ENCODE measurements at regions not wholly inside any gene's neighbourhood (a gene's known extent, or its start where the extent isn't known, plus 50 kb on each side); places are given as distances from the start of the nearest gene placed in this dataset.
"Not testable (repeated sequence)": the region's sequence is repeated elsewhere in the genome, so short reads cannot be mapped to it uniquely, and the experiment has no call there.

DNA sequence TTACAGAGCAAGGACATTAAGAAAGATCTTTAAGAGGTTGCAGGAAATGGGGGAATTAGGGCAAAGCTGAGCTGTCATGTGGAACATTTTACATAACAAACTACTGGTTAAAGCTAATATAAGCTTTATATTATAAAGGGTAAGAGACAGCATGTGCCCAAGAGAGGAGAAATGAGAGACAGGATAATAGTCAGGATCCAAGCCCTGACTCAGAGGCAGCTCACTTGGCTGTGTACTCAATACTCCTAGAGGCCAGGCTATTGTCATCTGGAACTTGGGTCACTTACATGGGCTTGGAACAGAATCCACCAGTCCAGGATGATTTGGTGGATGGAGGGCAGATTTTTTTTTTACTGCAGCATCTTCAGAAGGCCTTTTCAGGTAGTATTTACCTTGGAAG lies 418.6 kb upstream of the ZMIZ1 start:
- peak; percentile 21 for DNase-seq (ENCODE audit: low read depth)

- DNase-seq (ENCODE audit: low read depth) = no peak
These were observed 417.5 kb upstream of the ZMIZ1 start for GRCh38 chr10:78651287-78651686.

GRCh38 chr10:78653555-78653954 lies 415.2 kb upstream of the ZMIZ1 start:
- DNase-seq (ENCODE audit: low read depth) = no peak

DNA sequence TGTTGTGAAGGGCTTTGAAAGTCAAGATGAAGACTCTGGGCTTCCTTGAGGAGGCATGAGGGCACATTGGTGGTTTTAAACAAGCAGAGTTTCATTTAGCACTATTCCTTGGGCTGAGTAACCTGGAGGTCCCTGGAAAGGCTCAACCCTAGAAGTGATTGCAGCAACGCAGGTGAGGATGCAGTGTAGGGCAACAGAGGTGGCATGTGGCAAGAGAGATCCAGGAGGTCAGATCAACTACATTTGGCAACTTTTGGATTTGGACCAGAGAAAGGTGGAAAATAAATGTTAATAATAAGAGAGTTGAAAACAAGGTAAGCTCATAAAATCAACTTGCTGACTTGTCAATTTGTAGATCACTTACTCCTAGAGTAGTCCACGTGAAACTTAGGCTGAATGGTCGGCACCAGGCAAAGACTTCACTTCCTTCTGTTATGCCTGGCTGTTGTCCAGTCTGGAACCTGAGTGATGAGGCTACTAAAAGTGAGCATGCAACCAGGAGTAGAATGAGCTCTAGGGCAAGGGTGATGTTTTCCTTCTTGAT lies 414.6 kb upstream of the ZMIZ1 start:
- no peak for DNase-seq (ENCODE audit: low read depth)

GRCh38 chr10:78655979-78656378 lies 412.8 kb upstream of the ZMIZ1 start:
- DNase-seq (ENCODE audit: low read depth) = no peak

GRCh38 chr10:78656417-78657162 lies 412.2 kb upstream of the ZMIZ1 start:
- peak; percentile 81 for DNase-seq (ENCODE audit: low read depth)

- peak; percentile 38 for DNase-seq (ENCODE audit: low read depth)
These were observed 411.5 kb upstream of the ZMIZ1 start for GRCh38 chr10:78657163-78657861.

- DNase-seq (ENCODE audit: low read depth) = no peak
These were observed 411.0 kb upstream of the ZMIZ1 start for GRCh38 chr10:78657862-78658165.

DNA sequence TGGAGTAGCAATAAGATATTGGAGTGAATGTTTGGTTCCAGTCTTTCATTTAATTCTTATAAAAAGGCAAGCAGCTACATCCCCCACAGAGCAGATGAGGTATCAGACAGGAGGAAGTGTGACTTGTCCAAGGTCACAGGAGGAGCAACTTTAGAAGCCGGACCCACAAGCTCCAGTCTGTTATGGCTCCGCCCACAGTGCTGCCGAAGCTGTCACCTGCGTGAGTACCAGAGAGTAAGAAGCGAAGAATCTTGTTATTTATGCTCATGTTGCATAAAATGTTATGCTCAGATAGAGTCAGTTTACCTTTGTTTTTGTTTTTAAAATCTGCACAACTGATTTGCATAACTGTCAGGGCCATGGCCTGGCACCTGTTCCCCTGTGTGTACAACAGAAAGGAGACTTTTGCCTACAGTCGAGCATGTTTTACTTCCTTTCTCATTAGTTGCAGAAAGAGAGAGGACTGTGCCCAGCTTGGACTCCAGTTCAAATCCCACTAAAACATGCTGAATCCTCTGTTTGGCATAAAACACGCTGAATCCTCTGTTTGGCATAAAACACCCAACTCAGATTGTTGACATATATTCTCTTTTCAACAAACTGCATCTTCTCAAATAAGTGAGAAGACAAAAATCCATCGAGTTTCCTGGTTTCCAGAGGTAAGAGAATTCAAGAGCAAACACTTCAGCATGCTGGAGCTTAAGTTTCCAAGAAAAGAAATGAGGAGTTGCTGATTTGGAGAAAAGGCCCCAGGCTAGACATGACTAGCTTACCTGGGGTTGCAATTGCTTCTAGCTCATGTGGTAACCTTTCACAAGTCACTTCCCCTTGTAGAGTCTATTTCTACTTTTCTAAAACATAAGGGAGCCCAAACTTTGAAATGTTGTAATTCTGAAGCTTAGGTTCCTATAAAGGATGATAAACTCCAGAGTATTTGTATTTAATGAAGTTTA lies 409.8 kb upstream of the ZMIZ1 start:
- peak; percentile 23 for DNase-seq (ENCODE audit: low read depth)

DNA sequence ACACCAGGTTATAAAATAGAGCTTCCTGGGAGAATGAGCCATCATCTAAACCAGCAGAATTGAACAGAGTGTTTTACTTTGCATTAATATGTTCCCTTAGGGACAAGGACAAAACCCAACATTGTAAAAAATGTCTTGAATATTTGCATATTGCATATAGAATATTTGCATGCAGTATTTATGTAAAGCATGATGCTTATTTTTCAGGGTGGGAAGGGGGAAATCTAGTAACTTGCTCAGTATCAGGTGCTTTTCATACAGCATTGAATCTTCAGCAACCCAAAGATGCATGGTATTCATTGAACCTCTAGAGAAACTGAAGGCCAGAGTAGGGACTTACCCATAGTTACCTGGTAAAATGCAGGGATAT lies 409.2 kb upstream of the ZMIZ1 start:
- no peak for DNase-seq (ENCODE audit: low read depth)

GRCh38 chr10:78660446-78661106 lies 408.2 kb upstream of the ZMIZ1 start:
- no peak for DNase-seq (ENCODE audit: low read depth)

GRCh38 chr10:78663721-78664120 lies 405.0 kb upstream of the ZMIZ1 start:
- DNase-seq (ENCODE audit: low read depth) = no peak

- DNase-seq (ENCODE audit: low read depth) = peak; percentile 27
These were observed 403.7 kb upstream of the ZMIZ1 start for GRCh38 chr10:78664929-78665553.

DNA sequence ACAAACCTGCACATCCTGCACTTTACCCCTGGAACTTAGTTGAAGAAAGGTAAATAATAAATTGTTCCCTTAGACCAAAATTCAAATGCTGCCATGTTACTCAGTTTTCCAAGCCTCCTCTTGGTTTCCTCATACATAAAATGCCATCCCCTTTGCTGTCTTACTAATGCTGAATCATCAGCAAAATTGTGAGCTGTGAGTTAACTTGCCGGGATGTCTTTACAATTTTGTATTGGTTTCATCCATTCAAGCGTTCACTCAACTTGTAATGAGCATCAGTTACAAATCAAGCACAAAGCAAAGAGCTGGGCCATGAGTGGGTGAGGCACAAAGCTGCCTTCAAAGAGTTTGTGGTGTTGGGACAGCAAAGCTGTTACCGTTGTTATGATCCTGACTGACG lies 395.8 kb upstream of the ZMIZ1 start:
- DNase-seq (ENCODE audit: low read depth) = peak; percentile 84

DNA sequence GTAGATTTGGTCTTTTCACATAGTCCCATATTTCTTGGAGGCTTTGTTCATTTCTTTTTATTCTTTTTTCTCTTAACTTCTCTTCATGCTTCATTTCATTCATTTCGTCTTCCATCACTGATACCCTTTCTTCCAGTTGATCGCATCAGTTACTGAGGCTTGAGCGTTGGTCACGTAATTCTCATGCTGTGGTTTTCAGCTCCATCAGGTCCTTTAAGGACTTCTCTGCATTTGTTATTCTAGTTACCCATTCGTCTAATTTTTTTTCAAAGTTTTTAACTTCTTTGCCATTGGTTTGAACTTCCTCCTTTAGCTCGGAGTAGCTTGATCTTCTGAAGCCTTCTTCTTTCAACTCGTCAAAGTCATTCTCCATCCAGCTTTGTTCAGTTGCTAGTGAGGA lies 387.6 kb upstream of the ZMIZ1 start:
- not testable (repeated sequence) for DNase-seq (ENCODE audit: low read depth)

- not testable (repeated sequence) for DNase-seq (ENCODE audit: low read depth)
These were observed 386.8 kb upstream of the ZMIZ1 start for GRCh38 chr10:78681986-78682385.

DNA sequence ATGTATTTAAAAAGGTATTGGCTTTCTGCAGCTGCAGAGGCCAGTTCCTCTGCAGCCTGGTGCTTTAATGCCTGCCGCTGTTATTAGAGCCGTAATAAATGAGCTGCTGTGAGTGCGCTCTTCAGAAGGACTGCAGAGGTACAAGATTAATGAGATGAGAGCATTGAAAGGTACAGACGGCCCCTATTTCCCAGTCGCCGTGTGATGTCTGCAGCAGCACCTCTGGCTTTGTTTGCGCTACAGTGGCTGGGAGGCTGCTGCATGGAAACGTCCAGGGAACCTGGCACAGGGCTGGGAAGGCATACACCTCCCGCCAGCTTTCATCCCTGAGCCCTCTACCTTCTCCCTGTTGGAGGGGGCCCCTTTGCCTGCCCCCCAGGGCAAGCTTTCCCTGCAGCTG lies 383.8 kb upstream of the ZMIZ1 start:
- no peak for DNase-seq (ENCODE audit: low read depth)

DNA sequence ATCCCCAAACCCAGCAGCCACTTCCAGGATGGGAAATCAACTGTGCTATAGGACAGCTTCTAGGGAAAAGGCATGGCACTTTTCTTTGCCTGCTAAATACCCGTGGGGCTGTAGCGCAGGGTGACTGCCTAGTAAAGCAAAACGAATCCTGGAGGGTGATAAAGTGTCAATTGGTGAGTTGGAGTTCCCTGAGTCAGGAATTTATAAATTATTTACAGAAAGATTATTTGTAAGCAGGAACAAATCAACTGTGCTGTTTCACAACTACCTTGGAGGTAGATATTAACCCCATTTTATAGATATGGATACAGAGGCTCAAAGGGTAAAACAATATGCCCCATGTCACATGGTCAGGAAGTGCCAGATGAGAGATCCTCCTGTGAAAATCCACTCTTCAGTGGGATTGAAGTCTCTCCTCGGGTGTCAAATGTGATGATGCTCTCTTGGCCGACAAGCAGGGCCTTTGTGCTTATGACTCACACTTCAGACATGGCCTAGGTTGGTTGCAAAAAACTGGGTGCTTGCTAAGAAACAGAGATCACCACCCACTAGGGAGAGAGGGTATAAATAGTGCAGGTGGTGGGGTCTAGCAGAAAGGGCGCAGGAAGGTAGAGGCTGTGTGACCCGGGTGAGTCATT lies 383.2 kb upstream of the ZMIZ1 start:
- peak; percentile 85 for DNase-seq (ENCODE audit: low read depth)

- no peak for DNase-seq (ENCODE audit: low read depth)
These were observed 382.2 kb upstream of the ZMIZ1 start for GRCh38 chr10:78686444-78687060.

DNA sequence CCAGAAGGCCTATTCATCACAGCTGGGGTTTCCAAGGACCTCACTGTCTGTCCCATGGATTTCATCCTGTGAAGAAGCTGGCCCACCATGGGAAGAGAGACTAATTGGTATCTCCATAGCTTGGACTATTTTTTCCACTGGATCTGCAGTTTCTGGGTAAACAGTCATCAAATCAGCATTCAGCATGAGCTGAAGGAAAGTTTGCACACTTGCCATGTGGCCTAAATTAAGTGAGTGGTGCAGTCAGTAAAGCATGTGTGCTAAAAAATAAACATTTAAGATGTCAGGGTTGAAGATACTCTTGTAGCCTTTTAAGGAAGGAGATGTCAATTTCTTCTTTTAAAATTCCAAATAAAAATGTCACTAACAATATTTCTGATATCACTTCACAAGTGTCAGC lies 381.1 kb upstream of the ZMIZ1 start:
- DNase-seq (ENCODE audit: low read depth) = no peak

Measured in renal cortical epithelial cell (primary cell).